Upper lobe of left lung (tissue), 6 donors: ENCODE measurements at regions not wholly inside any gene's neighbourhood (a gene's known extent, or its start where the extent isn't known, plus 50 kb on each side); places are given as distances from the start of the nearest gene placed in this dataset.

Source experiments
- ATAC-seq, 2 donors: fragments of 200-7000 bp; cut with Tn5 transposase; one replicate each; pipeline ENCODE4 v1.9.1; 2022; ENCODE audit warnings: mild to moderate bottlenecking in 2 of 2, moderate library complexity in 2 of 2; ENCODE audit not compliant: low FRiP score in 2 of 2
- DNase-seq, 2 donors: peaks; one replicate each; pipeline ENCODE4 v3.0.0-alpha.2; 2019 to 2020
- H3K27ac ChIP-seq, 4 donors: fragments of 200-600 bp; sonication (generic); one replicate each; pipeline ENCODE4 v1.5.1; 2016 to 2019
- H3K27me3 ChIP-seq, 4 donors: fragments of 200-600 bp; sonication (generic); one replicate each; pipeline ENCODE4 v1.5.1; 2017 to 2019
- H3K36me3 ChIP-seq, 4 donors: fragments of 200-600 bp; sonication (generic); one replicate each; pipeline ENCODE4 v1.5.1; 2016 to 2019
- H3K4me1 ChIP-seq, 4 donors: fragments of 200-600 bp; sonication (generic); one replicate each; pipeline ENCODE4 v1.5.1; 2018 to 2019
- H3K4me3 ChIP-seq, 4 donors: fragments of 200-600 bp; sonication (generic); one replicate each; pipeline ENCODE4 v1.5.1; 2017 to 2019; ENCODE audit warnings: mild to moderate bottlenecking in 2 of 4, moderate library complexity in 1 of 4
- H3K9me3 ChIP-seq, 4 donors: fragments of 200-600 bp; sonication (generic); one replicate each; pipeline ENCODE4 v1.5.1; 2018 to 2019
- CTCF ChIP-seq, 6 experiments: fragments of 450-650 bp in 4 of 6; fragments of 200-600 bp in 2 of 6; sonication (generic) in 2 of 6; IDR thresholded peaks; one replicate each; pipeline ENCODE4 v1.5.1; 2016 to 2019; ENCODE audit warnings: antibody characterized with exemption in 6 of 6
- EP300 ChIP-seq, 4 donors: sonication (generic); formaldehyde crosslinking; IDR thresholded peaks; one replicate each; pipeline ENCODE4 v1.5.1; 2017; ENCODE audit warnings: antibody characterized with exemption in 4 of 4, control low read depth in 2 of 4
- POLR2A ChIP-seq, 4 donors: fragments of 450-650 bp; IDR thresholded peaks; one replicate each; pipeline ENCODE4 v1.5.1; 2016 to 2017; ENCODE audit warnings: antibody characterized with exemption in 4 of 4, mild to moderate bottlenecking in 2 of 4
- POLR2AphosphoS5 ChIP-seq, 2 donors: sonication (generic); formaldehyde crosslinking; IDR thresholded peaks; one replicate each; pipeline ENCODE4 v1.5.1; 2017; ENCODE audit warnings: antibody characterized with exemption in 2 of 2
- WGBS, 2 donors: methylation state at CpG; one replicate each; pipeline ENCODE4 v1.1.5; 2017 to 2018; 5-methylcytosine and 5-hydroxymethylcytosine counted together
- donor health status: DM: no; HTN: no; CAD: no; lungs with moderate emphysema.
- donor health status: DM: no; HTN: yes; CAD: no; lungs with severe emphysema.

GRCh38 chr5:25484391-25484790 is 839.6 kb upstream of the CDH10 start:
- H3K4me1 ChIP-seq: no peaks in the 10 kb centered on the region
- ATAC-seq (no peak), DNase-seq (no peak)
- no peak overlapping the region for H3K27ac ChIP-seq
- no peak for TF ChIP-seq CTCF (IDR thresholded peaks at IDR 0.05)
- no peak for TF ChIP-seq POLR2AphosphoS5 (IDR thresholded peaks at IDR 0.05)
- TF ChIP-seq EP300 (IDR thresholded peaks at IDR 0.05): no peak
- TF ChIP-seq POLR2A (IDR thresholded peaks at IDR 0.05): no peak
- no peaks in the 10 kb centered on the region for H3K9me3 ChIP-seq
- H3K36me3 ChIP-seq: no peaks in the 10 kb centered on the region
- H3K4me3 ChIP-seq: no peak overlapping the region
- 71 to 74% methylated on average over 4 of the region's 4 CpGs for WGBS, 2 donors
- no peaks in the 10 kb centered on the region for H3K27me3 ChIP-seq

GRCh38 chr5:25481463-25481862 is 836.7 kb upstream of the CDH10 start:
- H3K27ac ChIP-seq: no peak overlapping the region
- no peak for DNase-seq
- no peaks in the 10 kb centered on the region for H3K27me3 ChIP-seq
- H3K36me3 ChIP-seq: no peaks in the 10 kb centered on the region
- no peaks in the 10 kb centered on the region for H3K4me1 ChIP-seq
- no peak for ATAC-seq
- no peak overlapping the region for H3K4me3 ChIP-seq
- no peaks in the 10 kb centered on the region for H3K9me3 ChIP-seq
- TF ChIP-seq EP300 (IDR thresholded peaks at IDR 0.05): no peak
- TF ChIP-seq POLR2A (IDR thresholded peaks at IDR 0.05): no peak
- no peak for TF ChIP-seq POLR2AphosphoS5 (IDR thresholded peaks at IDR 0.05)
- TF ChIP-seq CTCF (IDR thresholded peaks at IDR 0.05): no peak
- WGBS, 2 donors: 46 to 49% methylated on average over 2 of the region's 2 CpGs

- DNase-seq (no peak), ATAC-seq (no peak)
- Histone ChIP-seq H3K4me1 (no peaks in the 10 kb centered on the region), H3K9me3 (no peaks in the 10 kb centered on the region), H3K27ac (no peak overlapping the region), H3K36me3 (no peaks in the 10 kb centered on the region), H3K4me3 (no peak overlapping the region), H3K27me3 (no peaks in the 10 kb centered on the region)
- WGBS, 2 donors: 87 to 93% methylated on average over 1 of the region's 1 CpG
- TF ChIP-seq EP300 (IDR thresholded peaks at IDR 0.05) (no peak), POLR2A (IDR thresholded peaks at IDR 0.05) (no peak), POLR2AphosphoS5 (IDR thresholded peaks at IDR 0.05) (no peak), CTCF (IDR thresholded peaks at IDR 0.05) (no peak)
These were observed 814.3 kb upstream of the CDH10 start for GRCh38 chr5:25459082-25459481.

- H3K4me3 ChIP-seq: no peak overlapping the region
- H3K9me3 ChIP-seq: no peaks in the 10 kb centered on the region
- no peak for ATAC-seq
- WGBS, 2 donors: 84 to 91% methylated on average over 2 of the region's 2 CpGs
- no peak for TF ChIP-seq CTCF (IDR thresholded peaks at IDR 0.05)
- no peak for TF ChIP-seq POLR2A (IDR thresholded peaks at IDR 0.05)
- no peak for TF ChIP-seq POLR2AphosphoS5 (IDR thresholded peaks at IDR 0.05)
- no peak for TF ChIP-seq EP300 (IDR thresholded peaks at IDR 0.05)
- H3K27ac ChIP-seq: no peak overlapping the region
- no peak for DNase-seq
- H3K36me3 ChIP-seq: no peaks in the 10 kb centered on the region
- H3K27me3 ChIP-seq: no peaks in the 10 kb centered on the region
- no peaks in the 10 kb centered on the region for H3K4me1 ChIP-seq
These were observed 813.9 kb upstream of the CDH10 start for GRCh38 chr5:25458628-25459027.

GRCh38 chr5:25453500-25453899 is 808.7 kb upstream of the CDH10 start:
- Histone ChIP-seq H3K4me1 (peaks cover 0 to 1% (median 0%) of the 10 kb centered on the region in 4 donors), H3K4me3 (no peak overlapping the region), H3K27me3 (no peaks in the 10 kb centered on the region), H3K9me3 (no peaks in the 10 kb centered on the region), H3K27ac (no peak overlapping the region), H3K36me3 (no peaks in the 10 kb centered on the region)
- no peak for TF ChIP-seq EP300 (IDR thresholded peaks at IDR 0.05)
- no peak for TF ChIP-seq POLR2A (IDR thresholded peaks at IDR 0.05)
- TF ChIP-seq CTCF (IDR thresholded peaks at IDR 0.05): no peak
- no peak for TF ChIP-seq POLR2AphosphoS5 (IDR thresholded peaks at IDR 0.05)
- ATAC-seq (no peak), DNase-seq (no peak)
